ENCODE measurements at regions not wholly inside any gene's neighbourhood (a gene's known extent, or its start where the extent isn't known, plus 50 kb on each side); places are given as distances from the start of the nearest gene placed in this dataset.

GRCh38 chr9:86460216-86461002 lies 106.2 kb upstream of the TUT7 start:
- H3K9me3 Mint-ChIP-seq: no peaks in the 10 kb centered on the region
- no peaks in the 10 kb centered on the region for H3K36me3 Mint-ChIP-seq
- no peak for ATAC-seq
- H3K4me3 Mint-ChIP-seq: no peak overlapping the region
- no peak overlapping the region for H3K27ac Mint-ChIP-seq
- H3K4me1 Mint-ChIP-seq: no peaks in the 10 kb centered on the region
- H3K27me3 Mint-ChIP-seq: peaks cover 10% of the 10 kb centered on the region

GRCh38 chr9:86459599-86460155 lies 105.5 kb upstream of the TUT7 start:
- Mint-ChIP-seq H3K4me3 (no peak overlapping the region), H3K27me3 (peaks cover 10% of the 10 kb centered on the region)
- no peak for ATAC-seq

GRCh38 chr9:86459191-86459590 lies 105.0 kb upstream of the TUT7 start:
- no peak overlapping the region for H3K27ac Mint-ChIP-seq
- peaks cover 10% of the 10 kb centered on the region for H3K27me3 Mint-ChIP-seq
- H3K36me3 Mint-ChIP-seq: no peaks in the 10 kb centered on the region
- ATAC-seq: no peak
- H3K4me1 Mint-ChIP-seq: no peaks in the 10 kb centered on the region
- no peaks in the 10 kb centered on the region for H3K9me3 Mint-ChIP-seq
- no peak overlapping the region for H3K4me3 Mint-ChIP-seq

More at GRCh38 chr9:86459599-86460155, 105.5 kb upstream of the TUT7 start:
- Mint-ChIP-seq H3K9me3 (no peaks in the 10 kb centered on the region), H3K27ac (no peak overlapping the region), H3K4me1 (no peaks in the 10 kb centered on the region), H3K36me3 (no peaks in the 10 kb centered on the region)

- Mint-ChIP-seq H3K27ac (no peak overlapping the region), H3K9me3 (no peaks in the 10 kb centered on the region), H3K4me3 (no peak overlapping the region), H3K27me3 (peaks cover 9% of the 10 kb centered on the region), H3K36me3 (no peaks in the 10 kb centered on the region), H3K4me1 (no peaks in the 10 kb centered on the region)
- no peak for ATAC-seq
Observed at GRCh38 chr9:86458191-86458855, 104.1 kb upstream of the TUT7 start.

GRCh38 chr9:86456416-86456815 lies 102.2 kb upstream of the TUT7 start:
- Mint-ChIP-seq H3K27ac (no peak overlapping the region), H3K27me3 (no peaks in the 10 kb centered on the region), H3K4me1 (no peaks in the 10 kb centered on the region), H3K4me3 (no peak overlapping the region), H3K9me3 (no peaks in the 10 kb centered on the region), H3K36me3 (no peaks in the 10 kb centered on the region)
- no peak for ATAC-seq

GRCh38 chr9:86454701-86455615 lies 100.7 kb upstream of the TUT7 start:
- Mint-ChIP-seq H3K4me3 (no peak overlapping the region), H3K27ac (no peak overlapping the region), H3K9me3 (no peaks in the 10 kb centered on the region), H3K27me3 (no peaks in the 10 kb centered on the region), H3K4me1 (no peaks in the 10 kb centered on the region), H3K36me3 (no peaks in the 10 kb centered on the region)
- no peak for ATAC-seq

- peaks cover 18% of the 10 kb centered on the region for H3K27me3 Mint-ChIP-seq
- no peak overlapping the region for H3K4me3 Mint-ChIP-seq
- no peaks in the 10 kb centered on the region for H3K36me3 Mint-ChIP-seq
- H3K9me3 Mint-ChIP-seq: peaks cover 4% of the 10 kb centered on the region
- no peaks in the 10 kb centered on the region for H3K4me1 Mint-ChIP-seq
- no peak for ATAC-seq
- H3K27ac Mint-ChIP-seq: no peak overlapping the region
Observed at GRCh38 chr9:86452201-86452828, 98.1 kb upstream of the TUT7 start.

- no peak overlapping the region for H3K4me3 Mint-ChIP-seq
- ATAC-seq: no peak
- peaks cover 4% of the 10 kb centered on the region for H3K9me3 Mint-ChIP-seq
- no peaks in the 10 kb centered on the region for H3K36me3 Mint-ChIP-seq
- peaks cover 35% of the 10 kb centered on the region for H3K27me3 Mint-ChIP-seq
- H3K27ac Mint-ChIP-seq: no peak overlapping the region
- H3K4me1 Mint-ChIP-seq: no peaks in the 10 kb centered on the region
Observed at GRCh38 chr9:86449246-86449645, 95.0 kb upstream of the TUT7 start.

- no peaks in the 10 kb centered on the region for H3K4me1 Mint-ChIP-seq
- H3K4me3 Mint-ChIP-seq: no peak overlapping the region
- H3K27ac Mint-ChIP-seq: no peak overlapping the region
- no peak for ATAC-seq
- no peaks in the 10 kb centered on the region for H3K36me3 Mint-ChIP-seq
- peaks cover 45% of the 10 kb centered on the region for H3K27me3 Mint-ChIP-seq
- peaks cover 4% of the 10 kb centered on the region for H3K9me3 Mint-ChIP-seq
Observed at GRCh38 chr9:86445671-86446070, 91.5 kb upstream of the TUT7 start.

- no peaks in the 10 kb centered on the region for H3K36me3 Mint-ChIP-seq
- no peaks in the 10 kb centered on the region for H3K9me3 Mint-ChIP-seq
- H3K27me3 Mint-ChIP-seq: peaks cover 45% of the 10 kb centered on the region
- no peak overlapping the region for H3K27ac Mint-ChIP-seq
- ATAC-seq: no peak
- H3K4me1 Mint-ChIP-seq: no peaks in the 10 kb centered on the region
- no peak overlapping the region for H3K4me3 Mint-ChIP-seq
Observed at GRCh38 chr9:86443992-86444391, 89.8 kb upstream of the TUT7 start.

- ATAC-seq: no peak
- Mint-ChIP-seq H3K9me3 (peaks cover 20% of the 10 kb centered on the region), H3K27me3 (peaks cover 19% of the 10 kb centered on the region), H3K36me3 (no peaks in the 10 kb centered on the region), H3K4me1 (no peaks in the 10 kb centered on the region), H3K4me3 (no peak overlapping the region), H3K27ac (no peak overlapping the region)
Observed at GRCh38 chr9:86434039-86434726, 80.0 kb upstream of the TUT7 start.

- no peaks in the 10 kb centered on the region for H3K36me3 Mint-ChIP-seq
- H3K9me3 Mint-ChIP-seq: no peaks in the 10 kb centered on the region
- no peak overlapping the region for H3K4me3 Mint-ChIP-seq
- no peak overlapping the region for H3K27ac Mint-ChIP-seq
- peaks cover 8% of the 10 kb centered on the region for H3K27me3 Mint-ChIP-seq
- H3K4me1 Mint-ChIP-seq: no peaks in the 10 kb centered on the region
- ATAC-seq: no peak
Observed at GRCh38 chr9:86424251-86424891, 70.2 kb upstream of the TUT7 start.

- H3K36me3 Mint-ChIP-seq: no peaks in the 10 kb centered on the region
- H3K4me1 Mint-ChIP-seq: no peaks in the 10 kb centered on the region
- H3K27me3 Mint-ChIP-seq: no peaks in the 10 kb centered on the region
- no peaks in the 10 kb centered on the region for H3K9me3 Mint-ChIP-seq
- no peak for ATAC-seq
- H3K4me3 Mint-ChIP-seq: no peak overlapping the region
- no peak overlapping the region for H3K27ac Mint-ChIP-seq
Observed at GRCh38 chr9:86413971-86414880, 60.0 kb upstream of the TUT7 start.

Measured in stimulated activated memory B cell treated with anti-CD40 and anti-IgM and Interleukin-4, amounts not matched to agents 10 μg/mL and 1 μg/mL and 100 μg/mL, for 72 hours (primary cell).